NCI-H345 (cell line): ENCODE measurements at regions not wholly inside any gene's neighbourhood (a gene's known extent, or its start where the extent isn't known, plus 50 kb on each side); places are given as distances from the start of the nearest gene placed in this dataset.

Experiments
- DNase-seq: peaks from one replicate; lab custom pipeline; 2025; lab: John Stamatoyannopoulos, UW

- DNase-seq: no peak
These were observed 278.3 kb downstream of the SEC14L1 start for GRCh38 chr17:77419095-77419494.

GRCh38 chr17:77419547-77420094, 278.9 kb downstream of the SEC14L1 start:
- DNase-seq: peak; percentile 50

GRCh38 chr17:77420095-77420803, 279.5 kb downstream of the SEC14L1 start:
- no peak for DNase-seq

GRCh38 chr17:77420804-77421629, 280.2 kb downstream of the SEC14L1 start:
- DNase-seq: peak; percentile 98

GRCh38 chr17:77421630-77421972, 280.8 kb downstream of the SEC14L1 start:
- DNase-seq: no peak

GRCh38 chr17:77422104-77422747, 281.5 kb downstream of the SEC14L1 start:
- no peak for DNase-seq

GRCh38 chr17:77422748-77423113, 282.0 kb downstream of the SEC14L1 start:
- DNase-seq: no peak

- DNase-seq: no peak
These were observed 283.1 kb downstream of the SEC14L1 start for GRCh38 chr17:77423589-77424451.

- DNase-seq: no peak
These were observed 284.0 kb downstream of the SEC14L1 start for GRCh38 chr17:77424585-77425344.

- no peak for DNase-seq
These were observed 284.6 kb downstream of the SEC14L1 start for GRCh38 chr17:77425348-77425747.

- DNase-seq: no peak
These were observed 285.2 kb downstream of the SEC14L1 start for GRCh38 chr17:77425791-77426641.

- DNase-seq: no peak
These were observed 286.1 kb downstream of the SEC14L1 start for GRCh38 chr17:77426676-77427386.

- DNase-seq: peak; percentile 43
These were observed 286.7 kb downstream of the SEC14L1 start for GRCh38 chr17:77427391-77427991.

GRCh38 chr17:77428020-77428748, 287.4 kb downstream of the SEC14L1 start:
- no peak for DNase-seq

- no peak for DNase-seq
These were observed 288.1 kb downstream of the SEC14L1 start for GRCh38 chr17:77428749-77429368.

- DNase-seq: no peak
These were observed 288.7 kb downstream of the SEC14L1 start for GRCh38 chr17:77429369-77429968.
